GM12878 (cell line): ENCODE measurements at regions not wholly inside any gene's neighbourhood (a gene's known extent, or its start where the extent isn't known, plus 50 kb on each side); places are given as distances from the start of the nearest gene placed in this dataset.

Experiments used
- CTCF ChIP-seq, 3 experiments: IDR thresholded peaks in 2 of 3; conservative IDR thresholded peaks in 1 of 3; 2 replicates each; pipeline ENCODE4 v1.5.1; 2011; ENCODE audit warnings: low read depth in 3 of 3, low read length in 3 of 3, mild to moderate bottlenecking in 3 of 3, control low read depth in 2 of 3, moderate library complexity in 2 of 3, inconsistent platforms in 1 of 3, mixed read lengths in 1 of 3; ENCODE audit not compliant: control insufficient read depth in 2 of 3, insufficient read depth in 1 of 3; ENCODE audit errors: extremely low read depth in 1 of 3
- FOXM1 ChIP-seq: IDR thresholded peaks from 2 replicates; pipeline ENCODE4 v1.6.1; 2012; ENCODE audit warnings: low read depth, mild to moderate bottlenecking, inconsistent platforms, low read length, moderate library complexity
- RBBP5 ChIP-seq: fragments of 200-600 bp; sonication (generic); conservative IDR thresholded peaks from 2 replicates; pipeline ENCODE4 v1.6.1; 2016

DNA sequence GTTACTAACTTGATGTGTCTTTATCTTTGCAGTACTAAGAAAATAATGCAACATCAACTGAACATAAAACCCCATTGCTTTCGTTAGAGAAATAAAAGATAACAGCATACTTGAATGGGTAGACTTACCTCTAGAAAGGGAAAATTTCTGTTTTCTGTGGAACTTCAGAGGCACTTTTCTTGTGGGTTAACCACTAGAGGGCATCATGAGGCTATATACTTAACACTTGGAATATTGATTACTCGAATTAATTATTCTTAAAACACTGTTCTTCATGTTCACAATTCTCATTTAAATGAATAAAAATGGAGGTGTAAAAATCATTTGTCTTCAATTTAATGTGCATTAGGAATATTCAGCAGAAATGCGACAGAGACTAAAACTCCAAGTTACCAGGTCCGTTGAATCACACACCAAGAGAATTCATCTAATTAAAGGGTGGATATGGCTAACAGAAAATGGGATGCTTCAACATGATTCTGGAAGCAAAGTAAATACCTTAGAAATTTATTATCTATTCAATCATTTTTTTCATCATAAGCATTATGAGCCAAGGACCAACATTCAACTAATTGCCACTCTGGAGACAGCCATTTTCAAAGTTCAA is 330.8 kb upstream of the PREP start:
- TF ChIP-seq FOXM1 (no peak), CTCF (IDR thresholded peaks at IDR 0.05 in 2 of 3, conservative IDR thresholded peaks at IDR 0.05 in 1 of 3; ENCODE audit: control insufficient read depth in 2 of 3, extremely low read depth in 1 of 3, insufficient read depth in 1 of 3, low read depth in 3 of 3, low read length in 3 of 3) (peak; percentile 48 to 52 (median 50); a peak in 5 of 6 replicates), RBBP5 (no peak)
